ENCODE measurements at regions not wholly inside any gene's neighbourhood (a gene's known extent, or its start where the extent isn't known, plus 50 kb on each side); places are given as distances from the start of the nearest gene placed in this dataset.

DNA sequence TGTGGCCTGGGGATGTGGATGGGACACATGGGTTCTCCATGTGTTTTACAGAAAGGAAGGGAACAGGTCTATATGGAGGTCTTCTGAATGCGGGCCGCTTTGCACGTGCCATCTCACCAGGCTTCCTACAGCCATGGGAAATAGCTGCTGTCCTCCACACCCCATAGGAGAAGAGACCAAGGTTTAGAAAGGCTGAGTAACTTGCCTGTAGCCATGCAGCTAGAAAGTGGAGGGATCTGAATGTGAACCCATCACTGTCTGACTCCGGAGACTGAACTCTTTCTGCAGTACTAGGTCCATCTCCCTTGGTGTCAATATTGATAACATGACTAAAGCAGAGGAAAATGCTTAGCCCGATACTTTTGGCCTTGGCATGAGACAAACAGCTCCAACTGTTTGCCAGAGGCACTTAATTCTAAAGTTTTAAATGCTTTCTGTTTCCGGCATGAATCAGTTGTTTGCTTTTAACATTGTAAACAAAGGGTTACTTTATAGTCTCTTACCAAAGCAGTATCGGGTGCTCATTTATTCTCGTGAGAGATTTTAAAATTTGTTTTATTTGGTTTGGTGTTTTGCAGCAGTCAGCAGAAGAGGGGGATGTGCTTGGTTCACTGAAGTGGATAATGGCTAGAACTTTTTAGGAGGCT lies 64.8 kb upstream of the LOXL4 start:
- no peak for DNase-seq (ENCODE audit: low read depth, low spot score)

DNA sequence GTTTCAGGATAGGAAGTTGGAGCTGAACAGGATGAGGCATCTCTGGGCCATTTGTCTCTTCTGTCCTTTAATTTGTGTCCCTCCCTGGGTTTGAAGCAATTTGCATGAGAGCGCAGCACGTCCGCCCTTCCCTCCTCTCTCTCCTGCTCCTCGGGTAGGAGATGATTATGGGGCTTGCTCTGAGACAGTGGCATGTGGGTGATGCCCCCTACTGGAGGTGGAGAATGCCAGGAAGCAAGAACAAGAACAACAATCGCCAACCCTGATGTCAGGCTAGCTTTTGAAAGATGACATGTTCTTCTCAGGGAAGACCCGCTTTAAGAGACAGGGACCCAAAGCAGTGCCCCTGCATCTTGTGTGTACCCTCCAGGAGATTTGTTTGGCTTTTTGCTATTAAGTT lies 63.9 kb upstream of the LOXL4 start:
- no peak for DNase-seq (ENCODE audit: low read depth, low spot score)

DNA sequence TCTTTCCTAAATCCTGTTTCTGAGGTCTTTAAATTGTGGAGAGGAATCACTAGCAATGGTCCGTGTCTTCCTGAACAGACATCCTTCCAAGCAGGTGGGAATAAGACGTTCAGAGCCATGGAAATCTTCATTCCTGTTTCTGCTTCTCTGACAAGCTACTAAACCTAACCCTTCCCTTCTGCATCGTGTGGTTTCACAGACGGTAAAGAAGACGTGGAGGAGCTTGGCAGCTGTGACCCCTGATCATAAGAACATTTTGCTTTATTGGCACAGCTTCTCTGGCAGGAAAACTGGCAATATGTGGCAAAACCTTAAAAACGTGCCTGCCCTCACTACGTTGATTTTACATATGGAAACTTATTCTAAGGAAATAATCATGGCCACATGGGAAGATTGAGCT lies 63.0 kb upstream of the LOXL4 start:
- DNase-seq (ENCODE audit: low read depth, low spot score) = no peak

DNA sequence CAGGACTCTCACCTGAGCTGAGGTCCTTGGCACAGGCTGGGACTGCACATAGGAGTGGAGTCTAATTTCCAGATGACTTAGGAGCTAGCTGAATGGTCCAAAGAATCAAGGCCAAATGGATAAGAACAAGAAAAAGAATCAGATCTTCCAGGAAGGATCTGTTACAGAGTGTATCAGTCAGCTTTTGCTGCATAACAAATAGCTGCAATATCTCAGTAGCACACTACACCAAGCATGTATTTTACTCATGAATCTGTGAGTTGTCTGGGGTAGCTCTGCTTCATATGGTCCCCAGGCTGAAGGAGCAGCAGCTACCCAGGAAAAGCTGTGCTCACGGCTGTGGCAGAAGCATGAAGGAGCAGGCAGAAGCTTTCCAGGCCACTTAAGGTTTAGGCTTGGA lies 60.6 kb upstream of the LOXL4 start:
- no peak for DNase-seq (ENCODE audit: low read depth, low spot score)

DNA sequence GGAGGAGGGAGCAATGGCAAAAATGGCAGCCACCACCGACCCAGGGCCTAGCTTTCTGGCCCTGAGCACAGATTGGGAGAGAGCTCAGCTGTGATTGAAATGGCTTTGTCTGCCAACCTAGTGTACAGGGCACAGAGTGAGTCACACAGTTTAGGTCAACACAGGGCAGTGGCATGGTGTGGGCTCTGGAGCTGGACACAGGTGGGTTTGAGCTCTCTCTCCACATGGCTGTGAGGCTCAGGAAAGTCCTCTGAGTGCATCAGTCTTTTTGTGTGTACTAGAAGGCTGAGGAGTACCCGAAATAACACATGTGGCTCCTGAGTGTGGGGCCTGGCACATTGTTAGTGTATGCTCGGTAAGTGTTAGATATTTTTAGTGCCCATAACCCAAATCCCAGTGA lies 60.2 kb upstream of the LOXL4 start:
- DNase-seq (ENCODE audit: low read depth, low spot score) = no peak

DNA sequence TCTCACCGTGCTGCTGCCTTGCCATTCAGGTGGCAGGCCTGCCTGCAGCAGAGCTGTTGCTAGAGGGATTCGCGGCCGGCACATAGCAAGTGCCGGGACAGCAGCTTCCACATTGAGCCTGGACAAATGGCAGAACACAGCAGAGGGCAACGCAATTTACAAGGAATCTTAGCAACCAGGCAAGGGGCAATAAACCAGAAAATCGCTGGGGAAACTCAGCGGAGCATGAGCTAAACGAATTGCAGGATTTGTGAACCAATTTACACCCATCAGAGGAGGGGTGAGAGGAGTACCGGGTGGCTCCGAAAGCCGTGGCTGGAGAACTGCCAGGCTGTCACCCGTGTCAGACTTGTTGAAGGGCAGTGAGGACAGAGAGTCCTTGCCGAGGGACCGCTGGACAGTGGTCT lies 58.6 kb upstream of the LOXL4 start:
- DNase-seq (ENCODE audit: low read depth, low spot score) = peak; percentile 62

DNA sequence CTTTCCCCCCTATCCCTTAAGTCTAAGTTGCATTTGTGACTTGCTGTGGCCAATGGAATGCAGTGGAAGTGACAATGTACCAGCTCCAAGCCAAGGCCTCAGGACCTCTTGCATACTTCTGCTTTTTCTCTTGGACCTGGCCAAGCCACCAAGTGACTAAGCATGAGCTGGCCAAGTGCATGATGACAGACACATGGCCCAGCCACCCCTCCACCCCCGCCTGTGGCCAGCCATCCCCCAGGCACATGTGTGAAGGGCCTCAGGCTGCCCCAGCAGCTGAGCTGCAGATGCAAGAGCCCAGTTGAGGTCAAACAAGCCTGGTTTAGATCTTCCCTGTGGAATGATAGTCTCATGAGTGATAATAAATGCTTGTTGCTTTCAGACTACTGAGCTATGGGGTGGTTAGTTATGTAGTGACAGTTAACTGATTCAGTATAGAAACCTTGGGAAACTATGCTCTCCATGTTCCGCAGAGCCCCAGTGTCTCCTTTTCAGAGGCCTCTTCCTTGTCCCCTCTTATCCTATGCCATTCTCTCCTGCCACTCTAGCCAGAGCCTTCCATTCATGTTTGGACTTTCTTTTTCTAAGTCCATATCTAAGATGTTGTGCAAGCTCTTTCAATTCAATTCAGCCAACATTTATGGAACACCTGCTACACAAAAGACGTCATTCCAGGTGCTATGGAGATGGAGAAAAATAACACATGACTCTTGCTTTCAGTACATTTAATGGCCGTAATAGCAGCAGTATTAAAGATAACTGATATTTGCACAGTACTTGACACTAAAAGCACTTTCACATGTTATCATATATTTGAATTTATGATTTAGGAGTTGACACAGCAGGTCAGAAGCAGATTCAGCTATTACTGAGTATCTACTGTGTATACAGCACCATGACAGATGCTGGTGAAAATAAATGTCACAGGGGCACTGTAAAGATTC lies 55.5 kb upstream of the LOXL4 start:
- DNase-seq (ENCODE audit: low read depth, low spot score) = peak; percentile 88

DNA sequence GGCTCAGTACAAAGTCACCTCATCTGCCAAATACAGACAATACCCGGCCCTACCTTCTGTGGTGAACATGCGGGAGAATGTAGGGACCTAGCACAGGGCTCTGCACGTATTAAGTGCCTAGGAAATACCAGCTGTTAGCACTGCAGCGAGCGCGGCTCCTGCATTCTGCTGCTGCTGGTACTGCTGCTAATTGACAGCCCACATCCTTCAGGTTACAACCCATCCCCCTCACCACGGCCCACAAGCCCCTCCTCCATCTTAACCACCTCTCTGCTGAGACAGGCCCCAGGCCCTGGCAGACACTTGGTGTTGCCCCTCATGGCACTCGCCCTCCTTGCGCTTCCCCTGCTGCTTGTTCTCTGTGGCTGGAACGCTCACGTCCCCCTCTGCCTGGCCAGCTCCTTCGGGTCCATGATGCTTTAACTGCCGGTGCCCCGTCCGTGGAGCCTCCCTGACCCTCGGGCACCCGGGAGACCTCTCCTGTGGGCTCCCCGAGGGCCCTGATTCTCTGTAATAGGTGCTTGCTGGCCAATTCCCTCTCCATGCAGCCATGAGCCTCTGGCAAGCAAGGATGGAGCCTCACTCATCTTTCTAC lies 53.3 kb upstream of the LOXL4 start:
- no peak for DNase-seq (ENCODE audit: low read depth, low spot score)

DNA sequence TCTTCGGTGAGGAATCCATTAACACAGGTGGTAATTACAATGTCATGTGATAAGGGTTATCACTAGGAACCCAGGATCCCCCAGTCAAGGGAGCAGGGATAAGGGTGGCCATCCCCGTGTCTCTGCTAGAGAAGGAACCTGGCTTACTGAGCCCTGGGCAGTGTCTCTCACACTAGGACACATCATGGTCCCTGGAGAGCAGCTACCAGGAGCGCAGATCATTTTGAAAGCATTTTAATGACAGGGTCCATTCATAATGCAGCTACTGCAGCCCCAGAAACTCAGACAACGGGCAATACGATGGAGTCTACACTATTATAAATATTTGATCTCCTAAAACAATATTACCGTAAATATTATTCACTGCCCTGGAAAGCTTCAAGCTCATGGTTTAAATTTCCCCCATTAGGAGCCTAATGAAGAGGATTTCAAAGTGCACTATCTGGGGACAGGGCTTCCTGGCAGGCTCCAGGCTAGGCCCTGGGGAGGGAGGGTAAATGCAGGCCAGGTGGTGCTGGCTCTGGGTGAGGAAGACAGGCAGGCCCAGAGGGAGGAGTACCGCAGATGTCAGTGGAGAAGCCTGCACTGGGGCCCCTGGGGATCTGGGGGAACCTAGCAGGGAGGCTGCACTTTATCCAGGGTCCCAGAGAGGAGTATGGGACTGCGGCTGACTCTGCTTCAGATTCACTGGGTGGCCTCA lies 52.6 kb upstream of the LOXL4 start:
- no peak for DNase-seq (ENCODE audit: low read depth, low spot score)

DNA sequence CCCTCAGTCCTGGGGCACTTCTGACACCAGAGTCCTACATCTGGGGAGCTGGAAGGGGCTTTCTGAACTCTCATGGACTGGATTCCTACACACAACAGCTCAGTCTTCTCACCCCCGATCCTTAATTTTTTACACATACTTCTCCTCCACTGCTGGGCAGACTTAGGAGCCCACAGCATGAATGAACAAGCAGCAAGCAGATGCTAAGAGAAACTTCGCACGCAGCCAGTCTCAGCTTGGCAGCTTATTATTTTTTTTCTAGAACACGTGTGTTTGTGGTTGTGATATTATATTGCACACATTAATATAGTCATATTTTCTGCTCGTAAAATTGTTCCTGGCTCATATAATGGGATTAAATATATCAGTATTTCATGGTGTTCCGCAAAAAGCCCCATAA lies 50.9 kb upstream of the LOXL4 start:
- DNase-seq (ENCODE audit: low read depth, low spot score) = no peak

Measured in astrocyte of the hippocampus (primary cell).